Retinal pigment epithelial cell (primary cell): ENCODE measurements at regions not wholly inside any gene's neighbourhood (a gene's known extent, or its start where the extent isn't known, plus 50 kb on each side); places are given as distances from the start of the nearest gene placed in this dataset.

ENCODE experiments used
- DNase-seq: peaks from one replicate; pipeline ENCODE4 v3.0.0-alpha.2; 2010; ENCODE audit warnings: low read depth
- H3K4me3 ChIP-seq: 2 replicates; pipeline ENCODE4 v1.5.1; 2011; ENCODE audit warnings: mild to moderate bottlenecking, low read length, control low read depth, moderate library complexity
- CTCF ChIP-seq: conservative IDR thresholded peaks from 2 replicates; pipeline ENCODE4 v1.5.1; 2011; ENCODE audit warnings: low read depth, low read length, control low read depth, inconsistent platforms

- TF ChIP-seq CTCF = no peak
- DNase-seq = no peak
- H3K4me3 ChIP-seq = no peak overlapping the region
Observed at GRCh38 chr9:28887188-28887884, 1314.1 kb upstream of the C9orf72 start.

- no peak for DNase-seq
- TF ChIP-seq CTCF = no peak
Observed at GRCh38 chr9:28888806-28889205, 1315.5 kb upstream of the C9orf72 start.

GRCh38 chr9:28892538-28892937 is 1319.3 kb upstream of the C9orf72 start:
- no peak for TF ChIP-seq CTCF
- no peak overlapping the region for H3K4me3 ChIP-seq
- DNase-seq = no peak

More at GRCh38 chr9:28888806-28889205, 1315.5 kb upstream of the C9orf72 start:
- no peak overlapping the region for H3K4me3 ChIP-seq

GRCh38 chr9:28899267-28899666 is 1326.0 kb upstream of the C9orf72 start:
- no peak for TF ChIP-seq CTCF
- no peak overlapping the region for H3K4me3 ChIP-seq
- no peak for DNase-seq

GRCh38 chr9:28899926-28900325 is 1326.6 kb upstream of the C9orf72 start:
- no peak for TF ChIP-seq CTCF
- no peak overlapping the region for H3K4me3 ChIP-seq
- DNase-seq = no peak

- no peak overlapping the region for H3K4me3 ChIP-seq
- no peak for DNase-seq
- no peak for TF ChIP-seq CTCF
Observed at GRCh38 chr9:28900406-28900805, 1327.1 kb upstream of the C9orf72 start.

GRCh38 chr9:28909526-28909925 is 1336.2 kb upstream of the C9orf72 start:
- H3K4me3 ChIP-seq = no peak overlapping the region
- no peak for TF ChIP-seq CTCF
- no peak for DNase-seq
